ENCODE measurements at regions not wholly inside any gene's neighbourhood (a gene's known extent, or its start where the extent isn't known, plus 50 kb on each side); places are given as distances from the start of the nearest gene placed in this dataset.

GRCh38 chr4:59024257-59024656, 1914.1 kb upstream of the IGFBP7 start:
- Histone ChIP-seq H2BK15ac (ENCODE audit: low read depth, low read length) (no peak overlapping the region), H3K56ac (ENCODE audit: insufficient read length, low read depth, low read length) (no peak overlapping the region), H4K20me1 (ENCODE audit: control insufficient read depth, insufficient read depth, insufficient read length) (no peaks in the 10 kb centered on the region), H4K5ac (ENCODE audit: insufficient read length, low read depth, low read length) (no peak overlapping the region), H3K23ac (ENCODE audit: insufficient read length, low read depth, low read length) (no peak overlapping the region), H3K9me3 (ENCODE audit: control insufficient read depth, low read depth, low read length) (no peaks in the 10 kb centered on the region), H3K9ac (ENCODE audit: extremely low read depth, insufficient read length, low read length) (no peak overlapping the region), H4K91ac (ENCODE audit: insufficient read length, low read depth, low read length) (no peak overlapping the region), H3K27me3 (ENCODE audit: insufficient read depth, low read length) (no peaks in the 10 kb centered on the region), H2AK5ac (ENCODE audit: insufficient read length, low read length) (no peak overlapping the region), H3K27ac (ENCODE audit: insufficient read length, low read depth, low read length) (no peak overlapping the region), H3K14ac (ENCODE audit: insufficient read depth, low read length) (no peak overlapping the region), H2BK5ac (ENCODE audit: insufficient read length, low read length) (no peak overlapping the region), H4K8ac (replicated peaks; ENCODE audit: insufficient read length, low read depth, low read length) (no peak overlapping the region), H2AFZ (ENCODE audit: low read length) (no peak overlapping the region), H3K4ac (ENCODE audit: low read depth, low read length) (no peak overlapping the region), H2BK120ac (ENCODE audit: low read depth, low read length, poor library complexity, severe bottlenecking) (no peak overlapping the region), H3K23me2 (ENCODE audit: insufficient read length, low read depth, low read length, poor library complexity, severe bottlenecking) (no peaks in the 10 kb centered on the region), H3K79me1 (ENCODE audit: insufficient read depth, low read depth, low read length, poor library complexity, severe bottlenecking) (no peaks in the 10 kb centered on the region), H3K4me2 (ENCODE audit: insufficient read depth, insufficient read length, low read length) (no peak overlapping the region), H3K79me2 (ENCODE audit: insufficient read depth, low read length) (no peaks in the 10 kb centered on the region), H3K18ac (ENCODE audit: insufficient read length, low read depth, low read length) (no peak overlapping the region), H3T11ph (ENCODE audit: low read length) (no peak overlapping the region), H3K4me1 (ENCODE audit: insufficient read depth, low read length) (no peaks in the 10 kb centered on the region), H2BK20ac (ENCODE audit: low read depth, low read length, poor library complexity, severe bottlenecking) (no peak overlapping the region), H2BK12ac (ENCODE audit: insufficient read length, low read depth, low read length) (no peak overlapping the region)
- peaks cover 4 to 7% of the 10 kb centered on the region in 2 experiments; a peak in 3 of 5 replicates for H3K9me3 Mint-ChIP-seq
- no peak overlapping the region for H3K4me3 Mint-ChIP-seq
- DNase-seq: no peak
- no peaks in the 10 kb centered on the region; a peak in 2 of 7 replicates for H3K36me3 Mint-ChIP-seq (ENCODE audit: insufficient read depth in 1 of 3, low read depth in 3 of 3)
- TF ChIP-seq CTCF (conservative IDR thresholded peaks at IDR 0.05): no peak
- no peaks in the 10 kb centered on the region for H3K4me1 Mint-ChIP-seq
- H3K27ac Mint-ChIP-seq: no peak overlapping the region
- no peaks in the 10 kb centered on the region for H3K27me3 Mint-ChIP-seq (ENCODE audit: low read depth)

Measured in H9 (cell line).